ENCODE measurements at regions not wholly inside any gene's neighbourhood (a gene's known extent, or its start where the extent isn't known, plus 50 kb on each side); places are given as distances from the start of the nearest gene placed in this dataset.

DNA sequence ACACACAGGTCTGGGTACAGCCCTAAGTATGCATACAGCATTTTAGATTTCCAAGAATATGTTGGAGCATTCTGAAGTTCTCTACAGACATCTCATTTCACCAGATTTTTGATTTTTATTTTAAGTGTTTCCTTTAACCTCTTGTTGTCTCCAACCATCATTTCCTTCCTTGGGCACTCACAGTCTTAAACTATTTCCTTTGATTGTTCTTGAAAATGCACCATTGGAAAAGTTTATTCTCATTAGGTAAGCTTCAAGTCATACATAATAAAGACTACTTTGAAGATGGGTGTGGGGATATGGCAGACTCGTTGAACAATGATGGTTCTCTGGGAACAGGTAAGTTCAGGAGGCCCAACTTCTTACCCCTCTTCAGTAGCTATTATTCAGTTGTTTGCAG, 1174.6 kb downstream of the CDH12 start:
- no peak for TF ChIP-seq POLR2A (IDR thresholded peaks at IDR 0.05)
- TF ChIP-seq, protein P1, sequence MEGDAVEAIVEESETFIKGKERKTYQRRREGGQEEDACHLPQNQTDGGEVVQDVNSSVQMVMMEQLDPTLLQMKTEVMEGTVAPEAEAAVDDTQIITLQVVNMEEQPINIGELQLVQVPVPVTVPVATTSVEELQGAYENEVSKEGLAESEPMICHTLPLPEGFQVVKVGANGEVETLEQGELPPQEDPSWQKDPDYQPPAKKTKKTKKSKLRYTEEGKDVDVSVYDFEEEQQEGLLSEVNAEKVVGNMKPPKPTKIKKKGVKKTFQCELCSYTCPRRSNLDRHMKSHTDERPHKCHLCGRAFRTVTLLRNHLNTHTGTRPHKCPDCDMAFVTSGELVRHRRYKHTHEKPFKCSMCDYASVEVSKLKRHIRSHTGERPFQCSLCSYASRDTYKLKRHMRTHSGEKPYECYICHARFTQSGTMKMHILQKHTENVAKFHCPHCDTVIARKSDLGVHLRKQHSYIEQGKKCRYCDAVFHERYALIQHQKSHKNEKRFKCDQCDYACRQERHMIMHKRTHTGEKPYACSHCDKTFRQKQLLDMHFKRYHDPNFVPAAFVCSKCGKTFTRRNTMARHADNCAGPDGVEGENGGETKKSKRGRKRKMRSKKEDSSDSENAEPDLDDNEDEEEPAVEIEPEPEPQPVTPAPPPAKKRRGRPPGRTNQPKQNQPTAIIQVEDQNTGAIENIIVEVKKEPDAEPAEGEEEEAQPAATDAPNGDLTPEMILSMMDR (IDR thresholded peaks at IDR 0.05): no peak
